ENCODE measurements at regions not wholly inside any gene's neighbourhood (a gene's known extent, or its start where the extent isn't known, plus 50 kb on each side); places are given as distances from the start of the nearest gene placed in this dataset.

DNA sequence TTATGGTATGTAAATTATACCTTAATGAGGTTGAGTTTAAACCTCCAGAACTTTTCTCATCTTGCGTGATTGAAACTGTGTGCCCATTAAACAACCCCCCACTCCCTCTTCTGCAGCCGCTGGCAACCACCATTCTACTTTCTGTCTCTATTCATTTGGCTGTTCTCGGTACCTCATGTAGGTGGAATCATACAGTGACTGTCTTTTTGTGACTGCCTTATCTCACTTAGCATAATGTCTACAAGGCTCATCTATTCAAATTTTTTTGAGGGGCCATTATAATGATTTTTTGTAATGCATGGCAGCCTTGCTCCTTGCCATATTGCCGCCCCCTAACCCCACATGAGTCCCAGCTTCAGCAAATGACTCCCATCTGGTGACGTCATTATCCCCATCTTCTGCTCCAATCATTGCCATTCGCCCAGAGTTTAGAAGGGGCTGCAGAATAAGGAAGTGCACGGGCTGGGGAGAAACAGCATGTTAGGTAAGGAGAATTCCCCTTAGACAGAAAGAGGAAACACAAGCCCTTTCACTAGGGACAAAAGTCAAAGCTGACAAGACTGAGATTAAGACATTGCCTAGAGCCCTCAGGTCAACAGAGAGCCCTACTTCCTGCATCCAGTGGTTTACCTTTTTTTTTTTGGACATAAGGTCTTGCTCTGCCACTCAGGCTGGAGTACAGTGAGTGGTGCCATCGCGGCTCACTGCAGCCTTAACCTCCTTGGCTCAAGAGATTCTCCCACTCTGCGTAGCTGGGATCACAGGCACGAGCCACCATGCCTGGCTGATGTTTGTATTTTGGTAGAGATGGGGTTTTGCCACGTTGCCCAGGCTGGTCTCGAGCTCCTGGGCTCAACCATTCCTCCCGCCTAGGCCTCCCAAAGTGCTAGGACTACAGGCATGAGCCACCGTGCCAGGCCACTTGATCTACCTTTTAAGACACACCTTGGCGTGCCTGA is 78.4 kb upstream of the ERRFI1 start:
- H2BK5ac ChIP-seq (ENCODE audit: low read depth, low read length, poor library complexity, severe bottlenecking) = no peak overlapping the region
- H2BK15ac ChIP-seq (ENCODE audit: low read depth, poor library complexity, severe bottlenecking) = no peak overlapping the region
- H2BK120ac ChIP-seq (ENCODE audit: low read depth, low read length) = no peak overlapping the region
- H3K23ac ChIP-seq (ENCODE audit: low read length in 2 of 2) = no peak overlapping the region
- peak overlapping the region; percentile 14 for H4K91ac ChIP-seq (ENCODE audit: low read length)
- no peak overlapping the region for H2AFZ ChIP-seq (ENCODE audit: low read depth, low read length)
- no peak overlapping the region for H3K14ac ChIP-seq (ENCODE audit: low read length in 2 of 2)
- H3K9me3 ChIP-seq (ENCODE audit: control insufficient read depth, low read length) = no peaks in the 10 kb centered on the region
- no peaks in the 10 kb centered on the region for H3K36me3 ChIP-seq (ENCODE audit: control insufficient read depth in 1 of 2, insufficient read depth in 2 of 2, low read depth in 1 of 2, low read length in 2 of 2)
- no peak overlapping the region for H4K8ac ChIP-seq (ENCODE audit: low read length)
- peak overlapping the region; percentile 9 to 33 for H3K4ac ChIP-seq (ENCODE audit: low read depth in 1 of 2, low read length in 2 of 2)
- DNase-seq = no peak
- 95% methylated on average over 13 of the region's 16 CpGs for WGBS
- H3K4me3 ChIP-seq (ENCODE audit: insufficient read depth in 1 of 2, low read depth in 1 of 2, low read length in 2 of 2) = no peak overlapping the region
- H3K79me1 ChIP-seq (replicated peaks; ENCODE audit: low read length, poor library complexity, severe bottlenecking) = no peaks in the 10 kb centered on the region
- peak overlapping the region in 1 of 2 experiments; percentile 57 for H3K18ac ChIP-seq (ENCODE audit: low read depth in 1 of 2, low read length in 2 of 2)
- H3K27ac ChIP-seq (ENCODE audit: low read length, poor library complexity, severe bottlenecking) = no peak overlapping the region
- peak overlapping the region; percentile 85 for H2AK5ac ChIP-seq (ENCODE audit: low read length, severe bottlenecking)
- peaks cover 3% of the 10 kb centered on the region for H3K4me1 ChIP-seq (ENCODE audit: control insufficient read depth, insufficient read depth, low read depth, low read length)
- no peak overlapping the region for H3K9ac ChIP-seq (ENCODE audit: low read length)
- H3K4me2 ChIP-seq (ENCODE audit: low read length, poor library complexity, severe bottlenecking) = no peak overlapping the region
- peak overlapping the region; percentile 19 to 78 for H2BK12ac ChIP-seq (ENCODE audit: low read length in 2 of 2)
- no peaks in the 10 kb centered on the region for H3K27me3 ChIP-seq (ENCODE audit: control insufficient read depth in 1 of 2, insufficient read depth in 1 of 2, low read length in 2 of 2)

DNA sequence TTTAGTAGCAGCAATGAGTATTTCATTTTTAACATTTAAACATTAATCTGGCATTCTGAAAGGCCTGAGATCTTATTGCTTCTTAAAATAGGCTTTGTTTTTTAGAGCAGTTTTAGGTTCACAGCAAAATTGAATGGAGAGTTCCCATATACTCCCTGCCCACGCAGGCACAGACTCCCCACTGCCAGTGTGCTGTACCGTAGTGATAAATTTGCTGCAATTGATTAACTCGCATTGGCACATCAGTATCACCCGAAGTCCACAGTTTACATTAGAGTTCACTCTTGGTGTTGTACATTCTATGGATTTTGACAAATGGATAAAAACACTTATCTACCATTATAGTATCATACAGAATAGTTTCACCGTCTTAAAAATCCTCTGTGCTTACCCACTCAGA is 71.8 kb upstream of the ERRFI1 start:
- peak overlapping the region; percentile 37 to 75 for H3K18ac ChIP-seq (ENCODE audit: low read depth in 1 of 2, low read length in 2 of 2)
- H3K4ac ChIP-seq (ENCODE audit: low read depth in 1 of 2, low read length in 2 of 2) = peak overlapping the region; percentile 24 to 75
- no peak overlapping the region for H2BK120ac ChIP-seq (ENCODE audit: low read depth, low read length)
- H3K14ac ChIP-seq (ENCODE audit: low read length in 2 of 2) = no peak overlapping the region
- WGBS = 43% methylated on average over 1 of the region's 5 CpGs
- no peak overlapping the region for H2AFZ ChIP-seq (ENCODE audit: low read depth, low read length)
- no peaks in the 10 kb centered on the region for H3K79me1 ChIP-seq (replicated peaks; ENCODE audit: low read length, poor library complexity, severe bottlenecking)
- peak overlapping the region; percentile 91 for H2BK5ac ChIP-seq (ENCODE audit: low read depth, low read length, poor library complexity, severe bottlenecking)
- no peaks in the 10 kb centered on the region for H3K9me3 ChIP-seq (ENCODE audit: control insufficient read depth, low read length)
- H2AK5ac ChIP-seq (ENCODE audit: low read length, severe bottlenecking) = peak overlapping the region; percentile 76
- H4K91ac ChIP-seq (ENCODE audit: low read length) = peak overlapping the region; percentile 92
- peak overlapping the region; percentile 65 to 89 for H2BK12ac ChIP-seq (ENCODE audit: low read length in 2 of 2)
- no peaks in the 10 kb centered on the region for H3K36me3 ChIP-seq (ENCODE audit: control insufficient read depth in 1 of 2, insufficient read depth in 2 of 2, low read depth in 1 of 2, low read length in 2 of 2)
- no peak overlapping the region for H3K4me2 ChIP-seq (ENCODE audit: low read length, poor library complexity, severe bottlenecking)
- H4K8ac ChIP-seq (ENCODE audit: low read length) = peak overlapping the region; percentile 84
- H3K27me3 ChIP-seq (ENCODE audit: control insufficient read depth in 1 of 2, insufficient read depth in 1 of 2, low read length in 2 of 2) = no peaks in the 10 kb centered on the region
- peak overlapping the region; percentile 80 for H2BK15ac ChIP-seq (ENCODE audit: low read depth, poor library complexity, severe bottlenecking)
- no peak for DNase-seq
- H3K4me3 ChIP-seq (ENCODE audit: insufficient read depth in 1 of 2, low read depth in 1 of 2, low read length in 2 of 2) = no peak overlapping the region
- H3K9ac ChIP-seq (ENCODE audit: low read length) = peak overlapping the region; percentile 81
- H3K23ac ChIP-seq (ENCODE audit: low read length in 2 of 2) = no peak overlapping the region
- H3K4me1 ChIP-seq (ENCODE audit: control insufficient read depth, insufficient read depth, low read depth, low read length) = peaks cover 5% of the 10 kb centered on the region
- peak overlapping the region; percentile 100 for H3K27ac ChIP-seq (ENCODE audit: low read length, poor library complexity, severe bottlenecking)

DNA sequence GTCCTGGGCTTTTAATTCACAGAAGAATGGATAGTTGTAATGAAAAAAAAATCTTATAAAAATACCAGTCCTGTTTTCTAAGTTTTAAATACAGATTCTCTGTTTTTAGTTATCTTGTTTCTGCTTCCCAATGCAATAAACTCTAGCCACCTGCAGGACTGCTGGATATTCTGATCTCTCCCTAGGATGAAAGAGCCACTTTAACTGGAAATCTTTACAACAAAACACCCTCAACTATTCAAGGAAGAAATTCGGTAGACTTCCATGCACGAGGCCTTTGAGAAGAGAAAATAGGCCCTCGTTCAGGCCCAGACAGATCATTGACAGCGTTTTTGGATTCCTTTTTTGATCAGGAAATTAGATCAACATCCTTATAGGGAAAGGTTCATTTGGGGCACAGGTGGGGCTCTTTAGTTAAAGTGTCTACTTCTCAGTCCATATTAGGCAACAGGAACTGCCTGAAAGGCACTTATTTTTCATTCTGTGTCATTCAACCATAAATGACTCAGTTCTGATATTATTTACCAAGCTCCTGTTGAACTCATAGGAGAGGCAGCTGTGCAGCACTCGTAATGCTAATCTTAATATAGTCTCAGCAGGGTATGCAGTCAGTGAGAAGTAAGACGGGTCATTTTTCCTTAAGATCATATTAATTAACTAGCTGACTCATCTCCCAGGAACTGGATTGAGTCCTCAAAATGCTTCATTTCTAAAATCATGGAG is 71.1 kb upstream of the ERRFI1 start:
- Histone ChIP-seq H3K9ac (ENCODE audit: low read length) (peak overlapping the region; percentile 81), H2BK120ac (ENCODE audit: low read depth, low read length) (peak overlapping the region; percentile 61), H3K18ac (ENCODE audit: low read depth in 1 of 2, low read length in 2 of 2) (peak overlapping the region in 1 of 2 experiments; percentile 70), H3K14ac (ENCODE audit: low read length in 2 of 2) (peak overlapping the region in 1 of 2 experiments; percentile 36), H3K4me1 (ENCODE audit: control insufficient read depth, insufficient read depth, low read depth, low read length) (peaks cover 5% of the 10 kb centered on the region), H2AFZ (ENCODE audit: low read depth, low read length) (no peak overlapping the region), H3K9me3 (ENCODE audit: control insufficient read depth, low read length) (no peaks in the 10 kb centered on the region), H3K27me3 (ENCODE audit: control insufficient read depth in 1 of 2, insufficient read depth in 1 of 2, low read length in 2 of 2) (no peaks in the 10 kb centered on the region), H3K79me1 (replicated peaks; ENCODE audit: low read length, poor library complexity, severe bottlenecking) (peaks cover 3% of the 10 kb centered on the region), H3K4me3 (ENCODE audit: insufficient read depth in 1 of 2, low read depth in 1 of 2, low read length in 2 of 2) (no peak overlapping the region), H4K8ac (ENCODE audit: low read length) (no peak overlapping the region), H3K27ac (ENCODE audit: low read length, poor library complexity, severe bottlenecking) (peak overlapping the region; percentile 100), H2BK15ac (ENCODE audit: low read depth, poor library complexity, severe bottlenecking) (no peak overlapping the region), H3K23ac (ENCODE audit: low read length in 2 of 2) (no peak overlapping the region), H3K4ac (ENCODE audit: low read depth in 1 of 2, low read length in 2 of 2) (no peak overlapping the region), H3K4me2 (ENCODE audit: low read length, poor library complexity, severe bottlenecking) (no peak overlapping the region), H4K91ac (ENCODE audit: low read length) (no peak overlapping the region), H2AK5ac (ENCODE audit: low read length, severe bottlenecking) (peak overlapping the region; percentile 98), H2BK12ac (ENCODE audit: low read length in 2 of 2) (no peak overlapping the region), H2BK5ac (ENCODE audit: low read depth, low read length, poor library complexity, severe bottlenecking) (peak overlapping the region; percentile 87), H3K36me3 (ENCODE audit: control insufficient read depth in 1 of 2, insufficient read depth in 2 of 2, low read depth in 1 of 2, low read length in 2 of 2) (no peaks in the 10 kb centered on the region)
- DNase-seq = peak; percentile 94
- WGBS = 17% methylated on average over 3 of the region's 6 CpGs

Data from mesenchymal stem cell (in vitro differentiated cells and primary cell).